ENCODE measurements at regions not wholly inside any gene's neighbourhood (a gene's known extent, or its start where the extent isn't known, plus 50 kb on each side); places are given as distances from the start of the nearest gene placed in this dataset.

DNA sequence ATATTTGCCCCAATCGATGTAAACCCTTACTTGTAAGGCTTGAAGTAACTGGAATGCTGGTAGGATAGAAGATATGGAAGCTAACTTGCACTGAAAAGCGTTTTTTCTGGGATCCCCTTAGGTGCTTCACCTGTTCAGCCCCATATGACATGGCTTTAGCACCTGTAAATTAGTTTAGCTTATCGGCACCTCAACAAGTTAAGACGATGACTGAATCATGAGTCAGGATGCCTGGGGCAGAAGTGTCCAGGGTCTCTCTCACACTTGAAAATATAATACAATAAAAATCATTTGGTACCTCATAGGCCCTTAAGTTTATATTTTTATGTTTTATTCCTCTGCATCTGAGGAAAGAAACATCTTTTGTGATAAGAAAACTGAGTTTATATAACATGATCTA, 409.2 kb upstream of the LRRC4C start:
- DNase-seq, result no peak

DNA sequence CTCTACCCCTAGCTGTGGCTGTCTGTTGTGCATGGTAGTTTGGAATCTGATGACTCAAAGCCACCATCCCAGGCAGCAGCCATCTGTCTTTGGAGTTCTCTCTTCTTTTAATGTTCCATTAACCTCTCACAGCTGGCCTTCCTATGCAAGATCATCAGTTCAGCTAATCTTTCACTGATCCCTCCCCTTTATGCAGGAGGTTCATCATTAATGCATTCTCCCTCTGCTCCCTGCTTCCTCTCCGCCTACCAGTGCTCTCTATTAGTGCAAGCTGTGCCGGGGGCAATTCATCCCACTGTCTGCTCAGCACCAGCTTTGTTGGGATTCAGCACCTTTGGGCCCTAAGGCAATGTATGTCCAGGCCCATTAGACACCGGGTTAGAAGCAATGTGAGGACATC, 413.0 kb upstream of the LRRC4C start:
- DNase-seq, result no peak

- no peak for DNase-seq
These were observed 413.4 kb upstream of the LRRC4C start for GRCh38 chr11:41872870-41873269.

GRCh38 chr11:41878095-41878494, 418.6 kb upstream of the LRRC4C start:
- no peak for DNase-seq

GRCh38 chr11:41879214-41879613, 419.8 kb upstream of the LRRC4C start:
- no peak for DNase-seq

DNA sequence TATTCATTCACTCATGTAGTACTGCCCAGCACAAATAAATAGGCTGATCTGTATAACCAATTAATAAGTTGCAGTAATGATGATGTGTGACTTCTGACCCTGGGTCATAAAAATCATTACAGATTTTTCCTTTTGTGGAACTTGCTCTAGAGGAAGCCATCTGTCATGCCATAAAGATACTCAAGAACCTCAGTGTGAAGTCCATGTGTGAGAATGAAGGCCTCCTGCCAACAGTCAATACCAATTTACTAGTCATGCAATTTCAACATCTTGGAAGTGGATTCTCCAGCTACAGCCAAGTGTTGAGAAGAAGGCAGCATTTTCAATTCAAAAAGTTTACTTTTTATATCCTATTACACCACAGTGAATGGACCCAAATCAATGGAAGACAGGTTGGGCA, 435.6 kb upstream of the LRRC4C start:
- no peak for DNase-seq

DNA sequence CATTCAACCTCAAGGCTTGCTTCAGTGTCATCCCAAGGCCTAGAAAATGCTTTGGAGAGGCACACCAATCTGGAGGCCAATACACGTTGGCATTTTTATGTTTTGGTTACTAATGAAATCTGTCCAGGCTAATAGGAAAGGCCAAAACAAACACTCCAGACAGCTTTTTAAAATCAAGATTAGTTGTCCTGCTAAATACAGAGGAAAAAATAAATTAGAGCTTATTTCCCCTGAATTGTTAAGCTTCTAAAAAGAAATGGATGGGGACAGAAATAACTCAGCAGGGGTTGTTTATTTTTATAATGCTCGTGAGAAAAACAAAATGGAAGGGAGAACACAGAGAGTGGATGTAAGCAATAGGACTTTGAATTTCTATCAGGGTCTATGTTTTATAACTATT, 438.5 kb upstream of the LRRC4C start:
- DNase-seq, result no peak

- no peak for DNase-seq
These were observed 458.4 kb upstream of the LRRC4C start for GRCh38 chr11:41917900-41918299.

- no peak for DNase-seq
These were observed 460.9 kb upstream of the LRRC4C start for GRCh38 chr11:41920374-41920773.

DNA sequence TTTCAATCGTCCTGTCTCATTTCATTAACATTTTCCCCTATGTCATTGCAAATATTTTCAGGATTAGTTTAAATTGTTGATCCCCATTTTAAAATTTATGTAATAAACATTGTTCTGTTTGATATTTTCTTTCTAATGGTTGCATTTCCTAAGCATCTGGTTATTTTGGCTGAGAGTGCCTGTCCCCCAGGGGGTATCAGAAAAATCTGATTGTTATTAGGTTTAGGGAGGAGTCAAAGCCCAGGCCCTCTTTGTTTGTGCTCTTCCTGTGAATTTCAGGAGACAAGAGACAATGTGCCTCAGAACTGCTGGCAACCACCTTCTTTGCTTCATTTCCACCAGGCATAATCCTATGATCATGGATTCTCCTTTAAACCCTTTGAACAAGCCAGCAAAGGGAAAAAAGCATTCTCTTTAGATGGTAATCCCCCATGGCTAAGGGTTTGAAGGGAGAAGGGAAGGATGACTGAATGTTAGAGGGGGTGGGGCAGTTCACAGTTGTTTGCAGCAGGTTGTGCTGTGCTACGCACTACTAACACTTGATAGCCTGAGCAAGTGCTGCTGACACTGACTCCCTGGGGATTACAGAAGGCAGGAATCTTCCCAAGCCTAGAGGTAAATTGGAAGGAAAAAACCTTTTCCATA, 462.4 kb upstream of the LRRC4C start:
- no peak for DNase-seq

- DNase-seq, result no peak
These were observed 466.9 kb upstream of the LRRC4C start for GRCh38 chr11:41926339-41926738.

DNA sequence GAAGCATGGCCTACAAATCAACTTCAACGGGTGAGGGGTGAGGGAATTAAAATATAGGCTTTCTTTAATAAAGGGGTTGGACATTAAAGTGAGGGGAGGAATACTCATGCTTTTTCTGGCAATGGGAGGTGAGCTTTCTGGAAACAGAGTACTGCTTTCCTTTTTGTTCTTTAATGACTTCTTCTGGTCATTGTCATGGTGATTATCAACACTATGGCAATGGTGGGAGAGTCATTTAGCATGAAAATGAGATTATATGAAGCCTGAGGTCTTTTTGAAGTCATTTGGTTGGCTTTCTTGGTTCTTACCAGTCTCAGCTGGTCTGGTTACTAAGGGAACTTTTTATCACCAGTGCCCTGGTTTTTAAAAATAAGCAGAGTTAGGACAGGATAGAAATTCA, 475.8 kb upstream of the LRRC4C start:
- no peak for DNase-seq

DNA sequence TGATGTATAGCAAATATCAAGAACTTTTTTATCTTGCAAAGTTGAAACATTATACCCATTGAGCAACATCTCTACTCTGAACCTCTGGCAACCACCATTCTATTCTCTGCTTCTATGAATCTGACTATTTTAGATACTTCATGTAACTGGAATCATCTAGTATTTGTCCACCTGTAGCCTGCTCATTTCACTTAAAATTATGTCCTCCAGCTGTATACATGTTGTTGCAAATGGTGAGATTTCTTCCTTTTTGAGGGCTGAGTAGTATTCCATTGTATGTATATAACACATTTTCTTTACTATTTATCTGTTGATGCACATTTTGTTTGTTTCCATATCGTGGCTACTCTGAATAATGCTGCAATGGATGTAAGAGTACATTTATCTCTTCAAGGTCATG, 476.3 kb upstream of the LRRC4C start:
- DNase-seq, result no peak

- DNase-seq, result no peak
These were observed 484.2 kb upstream of the LRRC4C start for GRCh38 chr11:41943656-41944055.

GRCh38 chr11:41947392-41947791, 487.9 kb upstream of the LRRC4C start:
- no peak for DNase-seq

DNA sequence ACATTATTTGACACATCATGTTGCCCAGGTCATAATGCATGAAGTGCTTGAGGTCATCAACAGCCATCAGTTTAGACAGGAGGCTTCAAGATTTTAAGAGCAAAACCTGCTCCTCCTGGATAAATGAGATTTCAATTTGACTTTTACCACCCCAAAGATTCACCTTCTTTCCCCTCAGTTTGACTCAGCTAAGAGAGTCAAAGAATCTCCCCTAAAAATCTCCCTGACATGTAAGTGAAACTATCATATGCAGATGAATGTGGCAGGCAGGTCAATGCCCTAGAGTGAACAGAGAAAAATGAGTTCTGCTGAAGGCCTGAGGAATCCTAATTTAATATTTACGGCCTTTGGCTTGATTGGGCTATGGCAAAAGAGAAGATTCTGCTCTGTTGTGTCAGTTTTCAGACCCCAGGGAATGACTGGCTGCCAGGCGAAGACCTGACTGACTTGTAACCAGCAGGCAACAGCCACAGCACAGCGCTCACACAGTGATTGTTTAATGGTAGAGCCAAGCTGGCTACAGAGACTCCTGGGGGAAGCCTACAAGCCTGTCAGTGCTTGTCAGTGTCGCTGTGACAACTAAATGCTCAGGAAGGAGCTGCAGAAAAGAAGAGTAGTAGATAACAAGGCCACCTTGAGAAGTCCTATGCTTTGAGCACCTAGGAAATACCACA, 491.2 kb upstream of the LRRC4C start:
- DNase-seq, result no peak

- peak; percentile 39 for DNase-seq
These were observed 494.6 kb upstream of the LRRC4C start for GRCh38 chr11:41954034-41954433.

DNA sequence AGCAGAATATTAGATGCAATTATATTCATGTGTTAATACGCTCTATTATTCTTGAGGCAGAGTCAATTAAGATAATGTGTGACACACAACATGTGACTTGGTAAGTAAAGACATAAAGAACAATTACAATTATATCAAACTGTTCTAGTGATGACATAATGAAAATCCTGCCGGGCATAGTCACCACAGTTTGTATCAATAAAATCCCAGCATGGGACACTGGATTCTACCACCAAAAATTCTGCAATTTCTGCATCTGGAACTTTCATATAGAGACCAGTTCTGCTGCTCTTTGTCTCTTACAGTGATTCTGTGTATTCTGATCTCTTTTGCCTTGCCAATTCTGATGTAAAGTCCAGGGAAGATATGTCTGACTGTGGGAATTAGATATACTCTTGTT, 495.6 kb upstream of the LRRC4C start:
- DNase-seq, result no peak

GRCh38 chr11:41955635-41956400, 496.4 kb upstream of the LRRC4C start:
- no peak for DNase-seq

GRCh38 chr11:41963406-41963805, 504.0 kb upstream of the LRRC4C start:
- DNase-seq, result no peak

- no peak for DNase-seq
These were observed 511.2 kb upstream of the LRRC4C start for GRCh38 chr11:41970681-41971080.

DNA sequence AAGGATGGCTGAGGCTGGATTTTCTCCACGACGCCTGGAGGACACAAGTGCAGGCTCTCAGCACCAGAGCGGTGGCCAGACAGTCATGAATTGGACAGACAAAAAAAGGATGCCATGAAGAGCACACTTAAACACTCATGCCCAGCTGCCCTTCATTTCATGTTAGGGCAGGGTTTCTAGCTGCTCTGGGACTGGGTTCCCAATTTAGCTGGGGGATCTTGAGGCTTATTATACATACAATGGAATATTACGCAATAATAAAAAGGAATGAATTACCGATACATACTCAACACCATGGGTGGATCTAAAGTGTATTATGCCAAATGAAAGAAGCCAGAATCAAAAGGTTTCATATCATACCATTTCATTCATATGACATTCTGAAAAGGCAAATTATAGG, 512.1 kb upstream of the LRRC4C start:
- no peak for DNase-seq

- DNase-seq, result no peak
These were observed 519.5 kb upstream of the LRRC4C start for GRCh38 chr11:41978945-41979344.

GRCh38 chr11:41980741-41981140, 521.3 kb upstream of the LRRC4C start:
- no peak for DNase-seq
